Right lobe of liver (tissue), 6 donors: ENCODE measurements at regions not wholly inside any gene's neighbourhood (a gene's known extent, or its start where the extent isn't known, plus 50 kb on each side); places are given as distances from the start of the nearest gene placed in this dataset.
"Not testable (repeated sequence)": the region's sequence is repeated elsewhere in the genome, so short reads cannot be mapped to it uniquely, and the experiment has no call there.

Source experiments
- ATAC-seq, 4 donors: fragments of 200-7000 bp; cut with Tn5 transposase; one replicate each; pipeline ENCODE4 v1.9.1; 2020; ENCODE audit warnings: mild to moderate bottlenecking in 4 of 4, moderate library complexity in 4 of 4
- DNase-seq, 3 donors: peaks; one replicate each; pipeline ENCODE4 v3.0.0-alpha.2; 2020
- H3K27ac ChIP-seq, 3 donors: fragments of 200-600 bp; one replicate each; pipeline ENCODE4 v1.8.0; 2022
- H3K27me3 ChIP-seq, 2 donors: fragments of 200-600 bp; one replicate each; pipeline ENCODE4 v1.8.0; 2022
- H3K36me3 ChIP-seq, 4 donors: fragments of 200-600 bp; sonication (generic) in 1 of 4; one replicate each; pipeline versions ENCODE4 v1.5.1 to v1.8.0; 2017 to 2022; ENCODE audit warnings: control low read depth in 1 of 4
- H3K4me1 ChIP-seq, 4 donors: fragments of 200-600 bp; sonication (generic) in 1 of 4; one replicate each; pipeline versions ENCODE4 v1.5.1 to v1.8.0; 2017 to 2022; ENCODE audit warnings: control low read depth in 1 of 4
- H3K4me3 ChIP-seq, 3 donors: fragments of 200-600 bp; one replicate each; pipeline ENCODE4 v1.8.0; 2022
- H3K9me3 ChIP-seq, 4 donors: fragments of 200-600 bp; sonication (generic) in 1 of 4; one replicate each; pipeline versions ENCODE4 v1.5.1 to v1.8.0; 2017 to 2022; ENCODE audit warnings: control low read depth in 1 of 4
- CTCF ChIP-seq, 4 donors: fragments of 200-600 bp in 3 of 4; fragments of 450-650 bp in 1 of 4; IDR thresholded peaks; one replicate each; pipeline versions ENCODE4 v1.5.1 to v1.8.0; 2016 to 2022; ENCODE audit warnings: antibody characterized with exemption in 4 of 4, mild to moderate bottlenecking in 2 of 4
- POLR2A ChIP-seq: fragments of 450-650 bp; IDR thresholded peaks from one replicate; pipeline ENCODE4 v1.6.1; 2017; ENCODE audit warnings: antibody characterized with exemption, mild to moderate bottlenecking
- WGBS: methylation state at CpG from one replicate; pipeline ENCODE4 v1.1.6; 2018; ENCODE audit warnings: low coverage, low lambda C conversion rate; ENCODE audit not compliant: insufficient coverage; ENCODE audit errors: missing lambda C conversion rate; 5-methylcytosine and 5-hydroxymethylcytosine counted together
- intact Hi-C, 2 donors: fragments of 100-400 bp; cut with DNase I; formaldehyde crosslinking; loops; one replicate each; pipeline versions ENCODE4 v1.11.2 to v1.14.1; 2022
- donor health status: DM: no; HTN: yes; CAD: no.
- donor health status: DM: no; HTN: no; CAD: no.
- donor health status: DM: no; HTN: no; CAD: no.
- donor health status: DM: no; HTN: yes; CAD: no.
- donor health status: DM: no; HTN: yes; CAD: no.

GRCh38 chr9:102445181-102445747, 549.9 kb upstream of the CYLC2 start:
- WGBS: 65% methylated on average over 1 of the region's 1 CpG
- no peak overlapping the region for H3K27ac ChIP-seq
- TF ChIP-seq POLR2A: no peak
- TF ChIP-seq CTCF (IDR thresholded peaks at IDR 0.05): no peak
- no peak for ATAC-seq
- DNase-seq: no peak
- H3K9me3 ChIP-seq: no peaks in the 10 kb centered on the region
- intact Hi-C loops: no loop called here
- H3K4me1 ChIP-seq: no peaks in the 10 kb centered on the region
- no peak overlapping the region for H3K4me3 ChIP-seq
- no peaks in the 10 kb centered on the region for H3K36me3 ChIP-seq
- no peaks in the 10 kb centered on the region for H3K27me3 ChIP-seq

GRCh38 chr9:102439583-102439982, 555.5 kb upstream of the CYLC2 start:
- TF ChIP-seq CTCF (IDR thresholded peaks at IDR 0.05) (no peak), POLR2A (no peak)
- no peaks in the 10 kb centered on the region for H3K9me3 ChIP-seq
- H3K4me3 ChIP-seq: no peak overlapping the region
- H3K27me3 ChIP-seq: no peaks in the 10 kb centered on the region
- H3K27ac ChIP-seq: no peak overlapping the region
- ATAC-seq (no peak), DNase-seq (no peak)
- no peaks in the 10 kb centered on the region for H3K4me1 ChIP-seq
- intact Hi-C loops: no loop called here
- no peaks in the 10 kb centered on the region for H3K36me3 ChIP-seq

- H3K27ac ChIP-seq, H3K36me3 ChIP-seq, DNase-seq, ATAC-seq, H3K4me1 ChIP-seq, H3K4me3 ChIP-seq, H3K9me3 ChIP-seq, intact Hi-C loops, H3K27me3 ChIP-seq: not testable (repeated sequence)
- whole genome bisulfite sequencing: 83% methylated on average over 2 of the region's 13 CpGs
Observed at GRCh38 chr9:102436599-102436998, 558.5 kb upstream of the CYLC2 start.

- H3K36me3 ChIP-seq: no peaks in the 10 kb centered on the region
- H3K9me3 ChIP-seq: no peaks in the 10 kb centered on the region
- WGBS: 46% methylated on average over 3 of the region's 3 CpGs
- TF ChIP-seq POLR2A (no peak), CTCF (IDR thresholded peaks at IDR 0.05) (no peak)
- no peak for DNase-seq
- no peak overlapping the region for H3K4me3 ChIP-seq
- H3K27ac ChIP-seq: no peak overlapping the region
- no peaks in the 10 kb centered on the region for H3K4me1 ChIP-seq
- no peaks in the 10 kb centered on the region for H3K27me3 ChIP-seq
- intact Hi-C loops: no loop called here
- ATAC-seq: no peak
Observed at GRCh38 chr9:102435427-102435826, 559.7 kb upstream of the CYLC2 start.

- ATAC-seq: no peak
- no peak for TF ChIP-seq CTCF (IDR thresholded peaks at IDR 0.05)
- no peak for TF ChIP-seq POLR2A
- H3K36me3 ChIP-seq: no peaks in the 10 kb centered on the region
- H3K9me3 ChIP-seq: no peaks in the 10 kb centered on the region
- WGBS: 40% methylated on average over 1 of the region's 1 CpG
- H3K27me3 ChIP-seq: no peaks in the 10 kb centered on the region
- no peak for DNase-seq
- H3K4me1 ChIP-seq: no peaks in the 10 kb centered on the region
- no peak overlapping the region for H3K4me3 ChIP-seq
- intact Hi-C loops: no loop called here
- H3K27ac ChIP-seq: no peak overlapping the region
Observed at GRCh38 chr9:102434545-102434944, 560.6 kb upstream of the CYLC2 start.
